AG04449 (cell line): ENCODE measurements at regions not wholly inside any gene's neighbourhood (a gene's known extent, or its start where the extent isn't known, plus 50 kb on each side); places are given as distances from the start of the nearest gene placed in this dataset.

Experiments
- CTCF ChIA-PET: fragments of 350-600 bp; formaldehyde crosslinking; extraction: SDS; loops from one replicate; lab custom pipeline; 2021; ENCODE audit warnings: antibody characterized with exemption; lab: Yijun Ruan, JAX
- POLR2A ChIA-PET: fragments of 400-600, 350-600 bp; formaldehyde crosslinking; extraction: SDS; loops from one replicate; lab custom pipeline; 2020; ENCODE audit warnings: antibody characterized with exemption, inconsistent platforms; lab: Yijun Ruan, JAX
- DNase-seq: peaks from one replicate; pipeline ENCODE4 v3.0.0-alpha.2; 2010; ENCODE audit warnings: low read depth, low spot score
- H3K4me3 ChIP-seq: 2 replicates; pipeline ENCODE4 v1.5.1; 2011; ENCODE audit warnings: low read depth, mild to moderate bottlenecking, control low read depth, low read length
- TF ChIP-seq, protein P1 (sequence below): IDR thresholded peaks from one replicate; pipeline ENCODE4 v1.5.1; 2011; ENCODE audit warnings: mild to moderate bottlenecking, moderate library complexity, low read length, control low read depth, inconsistent platforms; ENCODE audit not compliant: insufficient read depth; ENCODE audit errors: missing control alignments

DNA sequence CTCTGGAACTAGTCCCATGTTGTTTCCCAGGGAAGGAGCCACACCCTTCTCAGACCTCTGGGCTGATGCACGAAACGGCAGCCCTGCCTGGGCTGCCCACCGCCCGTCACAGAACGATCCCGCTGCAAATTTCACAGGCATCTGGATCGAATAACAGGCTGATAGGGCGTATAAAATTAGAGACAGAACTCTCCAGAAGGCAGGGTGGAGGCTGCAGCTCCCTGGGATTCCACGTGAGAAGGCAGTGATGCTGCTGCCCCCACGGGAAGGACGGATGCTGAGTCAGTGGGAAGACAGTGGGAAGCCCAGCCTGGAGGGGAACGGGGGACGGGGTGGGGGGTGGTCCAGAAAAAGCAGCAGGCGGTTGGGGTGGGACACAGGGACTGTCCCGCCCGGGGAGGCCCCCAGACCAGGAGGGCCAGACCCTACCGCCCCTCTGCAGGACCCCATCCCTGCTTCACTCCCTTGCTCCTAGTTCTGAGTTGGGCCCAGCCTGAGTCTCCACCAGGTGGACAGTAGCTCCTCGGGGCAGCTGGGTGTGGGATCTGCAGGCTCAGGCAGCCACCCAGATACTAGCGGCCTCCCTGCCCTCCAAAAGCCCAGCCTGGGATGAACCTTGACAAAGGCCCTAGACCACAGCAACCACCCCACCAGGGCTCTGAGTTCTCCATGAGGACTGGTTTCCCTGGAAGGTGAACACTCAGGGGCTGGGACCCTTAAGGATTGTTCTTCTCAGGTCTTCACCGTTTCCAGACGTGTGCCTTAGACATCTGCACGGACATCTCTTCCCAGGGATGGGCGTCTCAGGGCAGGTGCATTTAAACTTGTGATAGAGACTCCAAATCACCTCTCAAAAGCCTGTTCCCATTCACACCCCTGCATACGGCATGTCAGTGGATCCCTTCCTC lies 117.8 kb downstream of the METRNL start:
- DNase-seq, result no peak
- H3K4me3 ChIP-seq, result no peak overlapping the region
- CTCF ChIA-PET, result interaction anchor here (0.8 kb wide), 1 partner anchor 8 kb away, joined by 3 read pairs; no protein-coding TSS in a partner anchor
- POLR2A ChIA-PET, result no interaction called here
- TF ChIP-seq, protein P1, sequence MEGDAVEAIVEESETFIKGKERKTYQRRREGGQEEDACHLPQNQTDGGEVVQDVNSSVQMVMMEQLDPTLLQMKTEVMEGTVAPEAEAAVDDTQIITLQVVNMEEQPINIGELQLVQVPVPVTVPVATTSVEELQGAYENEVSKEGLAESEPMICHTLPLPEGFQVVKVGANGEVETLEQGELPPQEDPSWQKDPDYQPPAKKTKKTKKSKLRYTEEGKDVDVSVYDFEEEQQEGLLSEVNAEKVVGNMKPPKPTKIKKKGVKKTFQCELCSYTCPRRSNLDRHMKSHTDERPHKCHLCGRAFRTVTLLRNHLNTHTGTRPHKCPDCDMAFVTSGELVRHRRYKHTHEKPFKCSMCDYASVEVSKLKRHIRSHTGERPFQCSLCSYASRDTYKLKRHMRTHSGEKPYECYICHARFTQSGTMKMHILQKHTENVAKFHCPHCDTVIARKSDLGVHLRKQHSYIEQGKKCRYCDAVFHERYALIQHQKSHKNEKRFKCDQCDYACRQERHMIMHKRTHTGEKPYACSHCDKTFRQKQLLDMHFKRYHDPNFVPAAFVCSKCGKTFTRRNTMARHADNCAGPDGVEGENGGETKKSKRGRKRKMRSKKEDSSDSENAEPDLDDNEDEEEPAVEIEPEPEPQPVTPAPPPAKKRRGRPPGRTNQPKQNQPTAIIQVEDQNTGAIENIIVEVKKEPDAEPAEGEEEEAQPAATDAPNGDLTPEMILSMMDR, result no peak

- CTCF ChIA-PET, result interaction anchor here (0.8 kb wide), 1 partner anchor 9 kb away, joined by 3 read pairs; no protein-coding TSS in a partner anchor
- POLR2A ChIA-PET, result interaction anchor here (0.6 to 1.8 kb wide), 2 partner anchors 116 to 484 kb away, joined by 3 to 5 read pairs; no protein-coding TSS in a partner anchor
- TF ChIP-seq, protein P1, result no peak
- no peak overlapping the region for H3K4me3 ChIP-seq
- DNase-seq, result no peak
Measured at GRCh38 chr17:83198366-83199341, 119.2 kb downstream of the METRNL start.

- TF ChIP-seq, protein P1, result no peak
- no peak overlapping the region for H3K4me3 ChIP-seq
- ChIA-PET POLR2A (interaction anchor here (0.7 to 1.8 kb wide), 2 partner anchors 116 to 123 kb away, joined by 3 to 5 read pairs; no protein-coding TSS in a partner anchor), CTCF (interaction anchor here (1.2 to 1.6 kb wide), 2 partner anchors 10 to 89 kb away, joined by 3 to 10 read pairs; no protein-coding TSS in a partner anchor)
- no peak for DNase-seq
Measured at GRCh38 chr17:83199500-83200201, 120.2 kb downstream of the METRNL start.

DNA sequence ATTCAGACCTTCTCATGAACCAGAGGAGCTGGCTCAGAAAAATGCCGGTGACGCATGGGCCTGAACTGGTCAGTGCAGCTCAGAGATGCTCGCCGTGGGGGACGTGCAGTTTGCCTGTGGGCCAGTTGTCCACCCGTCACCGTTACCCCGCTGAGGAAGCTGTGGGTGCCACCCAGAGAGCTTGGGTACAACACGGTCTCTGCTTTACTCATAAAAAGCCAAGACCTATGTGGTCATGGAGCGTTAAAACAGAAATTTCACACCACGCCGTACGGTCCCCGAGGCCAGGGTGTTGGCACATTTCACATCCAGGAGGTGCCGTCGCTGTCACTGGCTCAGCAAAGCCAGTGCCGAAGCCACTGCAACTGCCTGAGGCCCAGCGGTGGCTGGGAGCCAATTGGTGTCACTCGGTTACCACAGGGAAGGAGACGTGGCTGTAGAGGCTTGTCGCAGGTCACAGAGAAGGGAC lies 120.9 kb downstream of the METRNL start:
- DNase-seq, result no peak
- POLR2A ChIA-PET, result interaction anchor here (1.8 kb wide), 1 partner anchor 117 kb away, joined by 5 read pairs; no protein-coding TSS in a partner anchor
- TF ChIP-seq, protein P1, result no peak
- CTCF ChIA-PET, result interaction anchor here (0.8 to 1.6 kb wide), 4 partner anchors 10 to 425 kb away, joined by 3 to 10 read pairs (median 3); no protein-coding TSS in a partner anchor
- H3K4me3 ChIP-seq, result no peak overlapping the region

- ChIA-PET CTCF (interaction anchor here (0.8 to 1.6 kb wide), 4 partner anchors 11 to 426 kb away, joined by 3 to 10 read pairs (median 3); no protein-coding TSS in a partner anchor), POLR2A (interaction anchor here (1.8 kb wide), 1 partner anchor 118 kb away, joined by 5 read pairs; no protein-coding TSS in a partner anchor)
- DNase-seq, result no peak
- TF ChIP-seq, protein P1, result no peak
- H3K4me3 ChIP-seq, result no peak overlapping the region
Measured at GRCh38 chr17:83200751-83201150, 121.3 kb downstream of the METRNL start.
